ENCODE measurements at regions not wholly inside any gene's neighbourhood (a gene's known extent, or its start where the extent isn't known, plus 50 kb on each side); places are given as distances from the start of the nearest gene placed in this dataset.

GRCh38 chr22:48779211-48779643, 1048.4 kb downstream of the BRD1 start:
- DNase-seq (ENCODE audit: low read depth, low spot score), result no peak
- POLR2A ChIA-PET, result no interaction called here
- intact Hi-C loops (cut with micrococcal nuclease; ENCODE audit: unreplicated experiment), result no loop called here

GRCh38 chr22:48778308-48779195, 1049.1 kb downstream of the BRD1 start:
- TF ChIP-seq REST (IDR thresholded peaks at IDR 0.05; ENCODE audit: insufficient read depth in 1 of 2, low read depth in 2 of 2, low read length in 1 of 2), result no peak
- no peak for TF ChIP-seq TCF7L2 (IDR thresholded peaks at IDR 0.05; ENCODE audit: low read depth, low read length)
- no peak for TF ChIP-seq SIN3A (IDR thresholded peaks at IDR 0.05; ENCODE audit: borderline replicate concordance, insufficient read depth, low read depth, low read length)
- TF ChIP-seq POLR2AphosphoS5 (IDR thresholded peaks at IDR 0.05; ENCODE audit: low read depth, low read length), result no peak
- TF ChIP-seq CTCF (IDR thresholded peaks at IDR 0.05), result no peak
- in situ Hi-C loops (cut with HindIII; ENCODE audit: low pct_unique_long_range_greater_than_20kb, low sequenced_read_pairs), result no loop called here
- Histone ChIP-seq H3K4me1 (ENCODE audit: control insufficient read depth, insufficient read depth, low read length) (no peaks in the 10 kb centered on the region), H3K36me3 (ENCODE audit: control insufficient read depth, insufficient read depth, low read length) (no peaks in the 10 kb centered on the region), H3K4me3 (ENCODE audit: low read depth in 2 of 2, low read length in 2 of 2) (no peak overlapping the region), H3K9me3 (ENCODE audit: control insufficient read depth, insufficient read depth, low read depth, low read length) (no peaks in the 10 kb centered on the region; the same call in 1 of the 2 replicates), H3K27ac (ENCODE audit: low read length) (no peak overlapping the region), H3K27me3 (ENCODE audit: control insufficient read depth, insufficient read depth, low read length) (no peaks in the 10 kb centered on the region)
- no TSS peak for BruUV-seq (replicated peaks)
- POLR2A ChIA-PET, result no interaction called here
- DNase-seq (ENCODE audit: low read depth, low spot score) (no peak), ATAC-seq (no peak)
- intact Hi-C loops (cut with micrococcal nuclease; ENCODE audit: unreplicated experiment), result no loop called here
- CTCF ChIA-PET, result no interaction called here

More at GRCh38 chr22:48779211-48779643, 1048.4 kb downstream of the BRD1 start:
- Histone ChIP-seq H3K4me1 (ENCODE audit: control insufficient read depth, insufficient read depth, low read length) (no peaks in the 10 kb centered on the region), H3K27ac (ENCODE audit: low read length) (no peak overlapping the region), H3K9me3 (ENCODE audit: control insufficient read depth, insufficient read depth, low read depth, low read length) (no peaks in the 10 kb centered on the region; the same call in 1 of the 2 replicates), H3K36me3 (ENCODE audit: control insufficient read depth, insufficient read depth, low read length) (no peaks in the 10 kb centered on the region), H3K27me3 (ENCODE audit: control insufficient read depth, insufficient read depth, low read length) (no peaks in the 10 kb centered on the region), H3K4me3 (ENCODE audit: low read depth in 2 of 2, low read length in 2 of 2) (no peak overlapping the region)
- in situ Hi-C loops (cut with HindIII; ENCODE audit: low pct_unique_long_range_greater_than_20kb, low sequenced_read_pairs), result no loop called here
- TF ChIP-seq TCF7L2 (IDR thresholded peaks at IDR 0.05; ENCODE audit: low read depth, low read length) (no peak), CTCF (IDR thresholded peaks at IDR 0.05) (no peak), POLR2AphosphoS5 (IDR thresholded peaks at IDR 0.05; ENCODE audit: low read depth, low read length) (no peak), REST (IDR thresholded peaks at IDR 0.05; ENCODE audit: insufficient read depth in 1 of 2, low read depth in 2 of 2, low read length in 1 of 2) (no peak), SIN3A (IDR thresholded peaks at IDR 0.05; ENCODE audit: borderline replicate concordance, insufficient read depth, low read depth, low read length) (no peak)
- no peak for ATAC-seq
- CTCF ChIA-PET, result no interaction called here
- BruUV-seq (replicated peaks), result no TSS peak

Data from Panc1 (cell line).